HCT116 (cell line): ENCODE measurements at regions not wholly inside any gene's neighbourhood (a gene's known extent, or its start where the extent isn't known, plus 50 kb on each side); places are given as distances from the start of the nearest gene placed in this dataset.

ENCODE experiments used
- ATAC-seq: fragments of 200-7000 bp; cut with Tn5 transposase; 2 replicates; pipeline ENCODE4 v1.9.1; 2020; ENCODE audit warnings: mild to moderate bottlenecking, moderate library complexity
- BruUV-seq: library from RNA; stranded (reverse); fragments of 400-500 nt; replicated peaks from 2 replicates; lab custom pipeline; 2021; lab: Mats Ljungman, UMichigan
- CTCF ChIA-PET: fragments of 300-600 bp; sonication (Branson Sonifier 250); formaldehyde crosslinking; loops from one replicate; lab custom pipeline; 2021; ENCODE audit warnings: antibody characterized with exemption; lab: Charles Lee
- POLR2A ChIA-PET: fragments of 300-600, 350-600 bp; sonication (Branson Sonifier 250); formaldehyde crosslinking; loops from one replicate; lab custom pipeline; 2021; ENCODE audit warnings: antibody characterized with exemption; lab: Charles Lee
- RAD21 ChIA-PET, 2 experiments: fragments of 300-600 bp; sonication (Branson Sonifier 250); formaldehyde crosslinking; loops; one replicate each; lab custom pipeline; 2023; ENCODE audit warnings: low total read pairs in 2 of 2; ENCODE audit not compliant: uncharacterized antibody in 2 of 2, unreplicated experiment in 2 of 2, low non-redundant PET in 1 of 2; lab: Charles Lee
- DNase-seq: peaks from one replicate; pipeline ENCODE4 v3.0.0-alpha.2; 2010; ENCODE audit warnings: low read depth, low spot score
- H2AFZ ChIP-seq: fragments of 200-600 bp; shearing (Covaris generic), sonication (generic); 2 replicates; pipeline ENCODE4 v1.6.1; 2017; ENCODE audit warnings: low read depth, mixed run types, mixed read lengths, antibody characterized with exemption, low read length; ENCODE audit not compliant: poor library complexity, severe bottlenecking
- H3K27ac ChIP-seq: 2 replicates; pipeline ENCODE4 v1.5.1; 2012; ENCODE audit warnings: low read depth, low read length
- H3K27me3 ChIP-seq: fragments of 200-600 bp; sonication (generic); 2 replicates; pipeline ENCODE4 v1.6.1; 2016; ENCODE audit warnings: mixed run types, low read length, mixed read lengths; ENCODE audit not compliant: insufficient read depth
- H3K36me3 ChIP-seq, 2 experiments: fragments of 200-500 bp in 1 of 2; fragments of 200-600 bp in 1 of 2; sonication (Bioruptor generic) in 1 of 2; sonication (generic) in 1 of 2; 2 replicates each; pipeline versions ENCODE4 v1.5.1 to v1.6.1; 2014 to 2016; ENCODE audit warnings: low read length in 2 of 2, inconsistent platforms in 1 of 2, mixed read lengths in 1 of 2, mixed run types in 1 of 2; ENCODE audit not compliant: insufficient read depth in 2 of 2, control insufficient read depth in 1 of 2
- H3K4me1 ChIP-seq, 2 experiments: fragments of 200-600 bp in 1 of 2; sonication (generic) in 1 of 2; 2 replicates each; pipeline versions ENCODE4 v1.5.1 to v1.6.1; 2012 to 2017; ENCODE audit warnings: low read length in 2 of 2, inconsistent platforms in 1 of 2, mild to moderate bottlenecking in 1 of 2, mixed read lengths in 1 of 2, mixed run types in 1 of 2, moderate library complexity in 1 of 2; ENCODE audit not compliant: insufficient read depth in 2 of 2, control insufficient read depth in 1 of 2
- H3K4me2 ChIP-seq: fragments of 200-600 bp; sonication (generic); 2 replicates; pipeline ENCODE4 v1.6.1; 2017; ENCODE audit warnings: mixed run types, low read length, mixed read lengths
- H3K4me3 ChIP-seq, 2 experiments: fragments of 200-600 bp in 1 of 2; sonication (generic) in 1 of 2; replicated peaks in 1 of 2; 2 replicates each; pipeline ENCODE4 v1.5.1; 2011 to 2016; ENCODE audit warnings: low read length in 2 of 2, control low read depth in 1 of 2, low read depth in 1 of 2, mild to moderate bottlenecking in 1 of 2, mixed read lengths in 1 of 2, mixed run types in 1 of 2
- H3K79me2 ChIP-seq: fragments of 200-600 bp; sonication (generic); 2 replicates; pipeline ENCODE4 v1.6.1; 2017; ENCODE audit warnings: mild to moderate bottlenecking, mixed run types, low read length, moderate library complexity, mixed read lengths; ENCODE audit not compliant: insufficient read depth
- H3K9ac ChIP-seq: fragments of 200-600 bp; sonication (generic); 2 replicates; pipeline ENCODE4 v1.6.1; 2016; ENCODE audit warnings: low read length, mixed read lengths
- H3K9me2 ChIP-seq: fragments of 200-600 bp; sonication (generic), shearing (Covaris generic); 2 replicates; pipeline ENCODE4 v1.6.1; 2017; ENCODE audit warnings: mixed run types, mild to moderate bottlenecking, moderate library complexity; ENCODE audit not compliant: insufficient read depth
- H3K9me3 ChIP-seq, 2 experiments: fragments of 200-500 bp in 1 of 2; fragments of 200-600 bp in 1 of 2; sonication (Bioruptor generic) in 1 of 2; sonication (generic) in 1 of 2; 2 replicates each; pipeline ENCODE4 v1.6.1; 2014 to 2017; ENCODE audit warnings: low read length in 2 of 2, mixed read lengths in 2 of 2, inconsistent platforms in 1 of 2, low read depth in 1 of 2, mild to moderate bottlenecking in 1 of 2, mixed run types in 1 of 2, moderate library complexity in 1 of 2; ENCODE audit not compliant: control insufficient read depth in 1 of 2, insufficient read depth in 1 of 2
- H4K20me1 ChIP-seq: fragments of 200-600 bp; sonication (generic), shearing (Covaris generic); 2 replicates; pipeline ENCODE4 v1.6.1; 2017; ENCODE audit warnings: mixed run types, mild to moderate bottlenecking, moderate library complexity; ENCODE audit not compliant: insufficient read depth
- ATF3 ChIP-seq: IDR thresholded peaks from 2 replicates; pipeline ENCODE4 v1.6.1; 2012
- CTCF ChIP-seq, 3 experiments: fragments of 200-600 bp in 1 of 3; sonication (generic) in 1 of 3; IDR thresholded peaks in 2 of 3; conservative IDR thresholded peaks in 1 of 3; 2 replicates each; pipeline ENCODE4 v1.5.1; 2012 to 2017; ENCODE audit warnings: low read depth in 2 of 3, low read length in 2 of 3, antibody characterized with exemption in 1 of 3, borderline replicate concordance in 1 of 3, control low read depth in 1 of 3, mild to moderate bottlenecking in 1 of 3, mixed read lengths in 1 of 3, mixed run types in 1 of 3, moderate library complexity in 1 of 3; ENCODE audit not compliant: insufficient read depth in 1 of 3
- EZH2 ChIP-seq: fragments of 200-600 bp; sonication (generic); IDR thresholded peaks from 2 replicates; pipeline ENCODE4 v1.6.1; 2017; ENCODE audit warnings: antibody characterized with exemption, mixed run types
- FOSL1 ChIP-seq: IDR thresholded peaks from 2 replicates; pipeline ENCODE4 v1.6.1; 2012; ENCODE audit warnings: low read depth
- JUND ChIP-seq: IDR thresholded peaks from 2 replicates; pipeline ENCODE4 v1.6.1; 2012
- MAX ChIP-seq: IDR thresholded peaks from 2 replicates; pipeline ENCODE4 v1.6.1; 2012
- POLR2A ChIP-seq: IDR thresholded peaks from 2 replicates; pipeline ENCODE4 v1.7.0; 2011; ENCODE audit warnings: borderline replicate concordance; ENCODE audit not compliant: insufficient read depth, insufficient read length; ENCODE audit errors: extremely low read depth
- RAD21 ChIP-seq: IDR thresholded peaks from 2 replicates; pipeline ENCODE4 v1.6.1; 2012; ENCODE audit warnings: low read depth, mild to moderate bottlenecking
- REST ChIP-seq: IDR thresholded peaks from 2 replicates; pipeline ENCODE4 v1.6.1; 2012; ENCODE audit warnings: low read depth
- SIN3A ChIP-seq: IDR thresholded peaks from 2 replicates; pipeline ENCODE4 v1.6.1; 2012; ENCODE audit warnings: low read depth
- SRF ChIP-seq: IDR thresholded peaks from 2 replicates; pipeline ENCODE4 v1.6.1; 2012; ENCODE audit warnings: low read depth
- ZFX ChIP-seq: fragments of 450-650 bp; IDR thresholded peaks from 2 replicates; pipeline ENCODE4 v1.6.1; 2017
- ZNF274 ChIP-seq: fragments of 200-500 bp; sonication (Bioruptor generic); IDR thresholded peaks from 2 replicates; pipeline ENCODE4 v1.6.1; 2014; ENCODE audit warnings: mild to moderate bottlenecking, low read depth, low read length, inconsistent platforms
- intact Hi-C: fragments of 100-400 bp; cut with micrococcal nuclease; formaldehyde crosslinking; loops from 2 replicates; pipeline ENCODE4 v1.10.0; 2022

GRCh38 chr7:136441835-136442234 is 426.6 kb upstream of the CHRM2 start:
- RAD21 ChIA-PET, result no interaction called here

More at GRCh38 chr7:136441835-136442234, 426.6 kb upstream of the CHRM2 start:
- intact Hi-C loops, result no loop called here
- DNase-seq (no peak), ATAC-seq (no peak)
- Histone ChIP-seq H3K36me3 (no peaks in the 10 kb centered on the region; a peak in 1 of 4 replicates), H3K79me2 (no peaks in the 10 kb centered on the region), H3K4me3 (no peak overlapping the region), H3K9me2 (no peaks in the 10 kb centered on the region), H2AFZ (no peak overlapping the region), H3K27me3 (no peaks in the 10 kb centered on the region), H3K4me1 (no peaks in the 10 kb centered on the region), H4K20me1 (no peaks in the 10 kb centered on the region), H3K27ac (no peak overlapping the region), H3K9ac (no peak overlapping the region), H3K4me2 (no peak overlapping the region), H3K9me3 (peaks cover 0 to 4% of the 10 kb centered on the region in 2 experiments; a peak in 2 of 4 replicates)
- ChIA-PET POLR2A (no interaction called here), CTCF (no interaction called here)
- no peak for TF ChIP-seq ATF3
- no peak for TF ChIP-seq CTCF (IDR thresholded peaks at IDR 0.05 in 2 of 3, conservative IDR thresholded peaks at IDR 0.05 in 1 of 3; ENCODE audit: borderline replicate concordance in 1 of 3, insufficient read depth in 1 of 3, low read depth in 2 of 3, low read length in 2 of 3)
- no peak for TF ChIP-seq RAD21
- no peak for TF ChIP-seq JUND
- TF ChIP-seq POLR2A, result no peak
- no peak for TF ChIP-seq SIN3A
- no peak for TF ChIP-seq EZH2
- no peak for TF ChIP-seq SRF
- TF ChIP-seq ZNF274, result no peak
- TF ChIP-seq FOSL1, result no peak
- TF ChIP-seq ZFX, result no peak
- TF ChIP-seq MAX, result no peak
- no peak for TF ChIP-seq REST
- BruUV-seq, result no TSS peak
